A549 (cell line): ENCODE measurements at regions not wholly inside any gene's neighbourhood (a gene's known extent, or its start where the extent isn't known, plus 50 kb on each side); places are given as distances from the start of the nearest gene placed in this dataset.

ENCODE experiments used
- ATAC-seq, 2 experiments: fragments of 200-7000 bp in 1 of 2; fragments of >200 bp in 1 of 2; cut with Nextera tagmentation in 1 of 2; cut with Tn5 transposase in 1 of 2; 3 replicates each; pipeline versions ENCODE4 v1.8.0 to v1.9.1; 2018 to 2020; ENCODE audit warnings: mild to moderate bottlenecking in 1 of 2, moderate library complexity in 1 of 2
- CTCF ChIA-PET: fragments of 300-600 bp; sonication (Branson Sonifier 250); formaldehyde crosslinking; extraction: SDS; loops from one replicate; lab custom pipeline; 2021; ENCODE audit warnings: antibody characterized with exemption, inconsistent platforms; lab: Yijun Ruan, JAX
- POLR2A ChIA-PET: fragments of 350-600 bp; formaldehyde crosslinking; extraction: SDS; loops from one replicate; lab custom pipeline; 2021; ENCODE audit warnings: antibody characterized with exemption, inconsistent platforms; lab: Yijun Ruan, JAX
- DNase-seq, 2 experiments: peaks; one replicate each; pipeline versions ENCODE4 v3.0.0 to v3.0.0-alpha.2; 2011 to 2016; ENCODE audit warnings: low read depth in 1 of 2, low spot score in 1 of 2
- FAIRE-seq: peaks from 2 replicates; lab custom pipeline; 2011; peaks lifted over from hg19 to GRCh38; lab: Jason Lieb, UNC
- H3K27ac ChIP-seq, 2 experiments: fragments of >200 bp; sonication (Bioruptor Twin); formaldehyde crosslinking; 3 replicates each; pipeline ENCODE4 v1.5.1; 2016 to 2017
- H3K4me1 ChIP-seq: fragments of >200 bp; sonication (Bioruptor Twin); formaldehyde crosslinking; 3 replicates; pipeline ENCODE4 v1.6.1; 2016
- H3K4me2 ChIP-seq: fragments of >200 bp; sonication (Bioruptor Twin); formaldehyde crosslinking; 3 replicates; pipeline ENCODE4 v1.6.1; 2016
- H3K4me3 ChIP-seq: fragments of >200 bp; sonication (Bioruptor Twin); formaldehyde crosslinking; 3 replicates; pipeline ENCODE4 v1.5.1; 2016
- H3K9me3 ChIP-seq: fragments of >200 bp; sonication (Bioruptor Twin); formaldehyde crosslinking; 3 replicates; pipeline ENCODE4 v1.6.1; 2016
- CBX2 ChIP-seq: fragments of 200-600 bp; sonication (generic); IDR thresholded peaks from 2 replicates; pipeline ENCODE4 v1.6.1; 2016; ENCODE audit warnings: low read depth, mild to moderate bottlenecking, borderline replicate concordance
- CHD4 ChIP-seq: fragments of 200-600 bp; sonication (generic); IDR thresholded peaks from 2 replicates; pipeline ENCODE4 v1.6.1; 2016; ENCODE audit warnings: antibody characterized with exemption, mild to moderate bottlenecking, borderline replicate concordance
- EHF ChIP-seq: fragments of 250-450 bp; sonication (Bioruptor Pico); IDR thresholded peaks from 2 replicates; pipeline ENCODE4 v1.5.0; 2020; ENCODE audit warnings: mild to moderate bottlenecking
- EHMT2 ChIP-seq: fragments of 200-600 bp; sonication (generic); IDR thresholded peaks from 2 replicates; pipeline ENCODE4 v1.6.1; 2016; ENCODE audit warnings: antibody characterized with exemption, low read depth, mild to moderate bottlenecking, moderate library complexity
- HOXA7 ChIP-seq: fragments of 250-450 bp; sonication (Bioruptor Pico); IDR thresholded peaks from 2 replicates; pipeline ENCODE4 v1.5.0; 2020; ENCODE audit warnings: mild to moderate bottlenecking, moderate library complexity
- JUN ChIP-seq, 2 experiments: fragments of >200 bp; sonication (Bioruptor Twin); formaldehyde crosslinking; IDR thresholded peaks; 2 replicates in 1 of 2; 3 replicates in 1 of 2; pipeline ENCODE4 v1.6.1; 2016 to 2017
- KDM5A ChIP-seq: fragments of 200-600 bp; sonication (generic); IDR thresholded peaks from 2 replicates; pipeline ENCODE4 v1.6.1; 2016; ENCODE audit warnings: antibody characterized with exemption, mild to moderate bottlenecking
- POLR2AphosphoS2 ChIP-seq: conservative IDR thresholded peaks from 2 replicates; pipeline ENCODE4 v1.6.1; 2012; ENCODE audit warnings: low read length, improper control_type of control experiment, inconsistent platforms
- RARB ChIP-seq: fragments of 250-450 bp; sonication (Bioruptor Pico); IDR thresholded peaks from 2 replicates; pipeline ENCODE4 v1.8.0; 2021; ENCODE audit warnings: mild to moderate bottlenecking, moderate library complexity
- RCOR1 ChIP-seq: fragments of 150-350 bp; IDR thresholded peaks from 2 replicates; pipeline ENCODE4 v1.6.1; 2014; ENCODE audit warnings: antibody characterized with exemption, low read length, low read depth
- RNF2 ChIP-seq: fragments of 200-600 bp; sonication (generic); IDR thresholded peaks from 2 replicates; pipeline ENCODE4 v1.6.1; 2016; ENCODE audit warnings: low read depth, mild to moderate bottlenecking, antibody characterized with exemption, moderate library complexity, borderline replicate concordance
- ZFP36 ChIP-seq: fragments of 450-650 bp; IDR thresholded peaks from 2 replicates; pipeline ENCODE4 v1.6.1; 2014; ENCODE audit warnings: borderline replicate concordance; ENCODE audit not compliant: partially characterized antibody
- WGBS: methylation state at CpG from one replicate; pipeline ENCODE4 v1.1.6; 2017; ENCODE audit errors: missing lambda C conversion rate; 5-methylcytosine and 5-hydroxymethylcytosine counted together
- TF ChIP-seq, protein P1 (sequence below): fragments of 250-450 bp; sonication (Bioruptor Pico); IDR thresholded peaks from 2 replicates; pipeline ENCODE4 v1.5.0; 2021; ENCODE audit warnings: mild to moderate bottlenecking, moderate library complexity, borderline replicate concordance
- TF ChIP-seq, protein P2 (sequence below): fragments of >200 bp; sonication (Bioruptor Twin); formaldehyde crosslinking; IDR thresholded peaks from 2 replicates; pipeline ENCODE4 v1.6.1; 2016
- TF ChIP-seq, protein P3 (sequence below): IDR thresholded peaks from 2 replicates; pipeline ENCODE4 v1.6.1; 2012; ENCODE audit warnings: low read depth, borderline replicate concordance
- TF ChIP-seq, protein P4 (sequence below): fragments of 250-450 bp; sonication (Bioruptor Pico); IDR thresholded peaks from 2 replicates; pipeline ENCODE4 v1.5.0; 2020; ENCODE audit warnings: low read depth, mild to moderate bottlenecking, moderate library complexity
- TF ChIP-seq, protein P5 (sequence below): IDR thresholded peaks from 2 replicates; pipeline ENCODE4 v1.6.1; 2012
- TF ChIP-seq, protein P6 (sequence below): IDR thresholded peaks from 2 replicates; pipeline ENCODE4 v1.6.1; 2012

DNA sequence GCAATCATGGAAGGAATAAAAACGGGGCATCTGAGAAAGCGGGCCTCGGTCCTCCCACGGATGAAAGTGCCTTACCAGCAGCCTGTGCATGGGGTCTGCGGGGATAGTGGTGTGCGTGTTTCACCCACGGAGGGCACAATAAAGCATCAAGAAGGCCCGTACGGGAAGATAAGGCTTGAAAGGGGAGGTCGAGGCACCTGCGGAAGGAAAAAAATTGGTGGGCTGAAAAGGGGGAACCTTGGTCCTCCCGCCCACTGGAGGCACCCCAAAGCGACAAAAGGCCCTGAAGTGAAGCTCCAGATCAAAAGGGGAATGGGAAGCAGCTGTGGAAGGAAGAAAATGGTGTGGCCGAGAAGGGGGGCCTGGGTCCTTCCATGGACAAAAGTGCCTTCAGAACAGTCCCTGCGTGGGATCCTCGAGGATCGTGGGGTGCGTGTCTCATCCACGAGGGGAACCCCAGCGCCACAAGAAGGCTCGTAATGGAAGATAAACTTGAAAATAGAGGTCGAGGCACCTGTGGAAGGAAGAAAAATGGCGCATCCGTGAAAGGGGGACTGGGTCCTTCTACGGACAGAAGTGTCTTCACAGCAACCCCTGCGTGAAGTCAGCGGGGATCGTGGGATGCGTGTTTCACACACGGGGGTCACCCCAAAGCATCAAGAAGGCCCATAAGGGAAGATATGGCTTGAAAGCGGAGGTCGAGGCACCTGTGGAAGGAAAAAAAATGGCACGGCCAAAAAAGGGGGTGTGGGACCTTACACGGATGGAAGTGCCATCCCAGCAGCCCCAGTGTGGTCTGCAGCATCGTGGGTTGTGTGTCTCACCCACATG lies 276.9 kb downstream of the ALG10 start (continued):
- no peak for TF ChIP-seq CBX2

DNA sequence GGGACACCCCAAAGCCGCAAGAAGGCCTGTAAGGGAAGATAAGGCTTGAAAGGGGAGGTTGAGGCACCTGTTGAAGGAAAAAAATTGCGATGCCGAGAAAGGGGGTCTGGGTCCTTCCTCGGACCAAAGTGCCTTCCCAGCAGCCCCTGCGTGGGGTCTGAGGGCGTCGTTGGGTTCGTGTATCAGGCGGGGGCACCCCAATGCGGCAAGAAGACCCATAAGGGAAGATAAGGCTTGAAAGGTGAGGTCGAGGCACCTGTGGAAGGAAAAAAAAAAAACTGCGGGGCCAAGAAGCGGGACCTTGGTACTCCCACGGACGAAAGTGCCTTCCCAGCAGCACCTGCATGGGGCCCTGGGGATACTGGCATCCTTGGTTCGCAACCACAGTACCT lies 277.5 kb downstream of the ALG10 start:
- DNase-seq (no peak), ATAC-seq (no peak), FAIRE-seq (no peak)
- no peak overlapping the region for H3K4me3 ChIP-seq
- H3K4me2 ChIP-seq, result no peak overlapping the region
- ChIA-PET POLR2A (no interaction called here), CTCF (no interaction called here)
- TF ChIP-seq JUN (IDR thresholded peaks at IDR 0.05), result no peak
- no peak for TF ChIP-seq RNF2
- TF ChIP-seq, protein P1, sequence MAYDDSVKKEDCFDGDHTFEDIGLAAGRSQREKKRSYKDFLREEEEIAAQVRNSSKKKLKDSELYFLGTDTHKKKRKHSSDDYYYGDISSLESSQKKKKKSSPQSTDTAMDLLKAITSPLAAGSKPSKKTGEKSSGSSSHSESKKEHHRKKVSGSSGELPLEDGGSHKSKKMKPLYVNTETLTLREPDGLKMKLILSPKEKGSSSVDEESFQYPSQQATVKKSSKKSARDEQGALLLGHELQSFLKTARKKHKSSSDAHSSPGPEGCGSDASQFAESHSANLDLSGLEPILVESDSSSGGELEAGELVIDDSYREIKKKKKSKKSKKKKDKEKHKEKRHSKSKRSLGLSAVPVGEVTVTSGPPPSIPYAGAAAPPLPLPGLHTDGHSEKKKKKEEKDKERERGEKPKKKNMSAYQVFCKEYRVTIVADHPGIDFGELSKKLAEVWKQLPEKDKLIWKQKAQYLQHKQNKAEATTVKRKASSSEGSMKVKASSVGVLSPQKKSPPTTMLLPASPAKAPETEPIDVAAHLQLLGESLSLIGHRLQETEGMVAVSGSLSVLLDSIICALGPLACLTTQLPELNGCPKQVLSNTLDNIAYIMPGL (CRISPR knock-in tag), result no peak
- no peak for TF ChIP-seq RARB (CRISPR knock-in tag)
- TF ChIP-seq, protein P2, sequence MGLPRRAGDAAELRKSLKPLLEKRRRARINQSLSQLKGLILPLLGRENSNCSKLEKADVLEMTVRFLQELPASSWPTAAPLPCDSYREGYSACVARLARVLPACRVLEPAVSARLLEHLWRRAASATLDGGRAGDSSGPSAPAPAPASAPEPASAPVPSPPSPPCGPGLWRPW, result no peak
- TF ChIP-seq CHD4, result no peak
- no peak for TF ChIP-seq HOXA7 (CRISPR knock-in tag)
- TF ChIP-seq EHMT2, result no peak
- TF ChIP-seq KDM5A, result no peak
- TF ChIP-seq, protein P3, sequence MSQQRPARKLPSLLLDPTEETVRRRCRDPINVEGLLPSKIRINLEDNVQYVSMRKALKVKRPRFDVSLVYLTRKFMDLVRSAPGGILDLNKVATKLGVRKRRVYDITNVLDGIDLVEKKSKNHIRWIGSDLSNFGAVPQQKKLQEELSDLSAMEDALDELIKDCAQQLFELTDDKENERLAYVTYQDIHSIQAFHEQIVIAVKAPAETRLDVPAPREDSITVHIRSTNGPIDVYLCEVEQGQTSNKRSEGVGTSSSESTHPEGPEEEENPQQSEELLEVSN, result no peak
- TF ChIP-seq ZFP36, result no peak
- TF ChIP-seq, protein P4, sequence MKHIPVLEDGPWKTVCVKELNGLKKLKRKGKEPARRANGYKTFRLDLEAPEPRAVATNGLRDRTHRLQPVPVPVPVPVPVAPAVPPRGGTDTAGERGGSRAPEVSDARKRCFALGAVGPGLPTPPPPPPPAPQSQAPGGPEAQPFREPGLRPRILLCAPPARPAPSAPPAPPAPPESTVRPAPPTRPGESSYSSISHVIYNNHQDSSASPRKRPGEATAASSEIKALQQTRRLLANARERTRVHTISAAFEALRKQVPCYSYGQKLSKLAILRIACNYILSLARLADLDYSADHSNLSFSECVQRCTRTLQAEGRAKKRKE (CRISPR knock-in tag), result no peak
- TF ChIP-seq, protein P5, sequence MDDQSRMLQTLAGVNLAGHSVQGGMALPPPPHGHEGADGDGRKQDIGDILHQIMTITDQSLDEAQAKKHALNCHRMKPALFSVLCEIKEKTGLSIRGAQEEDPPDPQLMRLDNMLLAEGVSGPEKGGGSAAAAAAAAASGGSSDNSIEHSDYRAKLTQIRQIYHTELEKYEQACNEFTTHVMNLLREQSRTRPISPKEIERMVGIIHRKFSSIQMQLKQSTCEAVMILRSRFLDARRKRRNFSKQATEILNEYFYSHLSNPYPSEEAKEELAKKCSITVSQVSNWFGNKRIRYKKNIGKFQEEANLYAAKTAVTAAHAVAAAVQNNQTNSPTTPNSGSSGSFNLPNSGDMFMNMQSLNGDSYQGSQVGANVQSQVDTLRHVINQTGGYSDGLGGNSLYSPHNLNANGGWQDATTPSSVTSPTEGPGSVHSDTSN, result no peak
- TF ChIP-seq POLR2AphosphoS2, result no peak
- TF ChIP-seq RCOR1, result no peak
- TF ChIP-seq EHF (CRISPR knock-in tag), result no peak
- TF ChIP-seq, protein P6, sequence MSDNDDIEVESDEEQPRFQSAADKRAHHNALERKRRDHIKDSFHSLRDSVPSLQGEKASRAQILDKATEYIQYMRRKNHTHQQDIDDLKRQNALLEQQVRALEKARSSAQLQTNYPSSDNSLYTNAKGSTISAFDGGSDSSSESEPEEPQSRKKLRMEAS, result no peak
- 28% methylated on average over 16 of the region's 16 CpGs for WGBS
- no peaks in the 10 kb centered on the region for H3K9me3 ChIP-seq
- H3K4me1 ChIP-seq, result no peaks in the 10 kb centered on the region
- H3K27ac ChIP-seq, result no peak overlapping the region
